ENCODE measurements at regions not wholly inside any gene's neighbourhood (a gene's known extent, or its start where the extent isn't known, plus 50 kb on each side); places are given as distances from the start of the nearest gene placed in this dataset.
A peak's percentile ranks its signal among the peaks of the same experiment; 100 is the strongest.
"Not testable (repeated sequence)": the region's sequence is repeated elsewhere in the genome, so short reads cannot be mapped to it uniquely, and the experiment has no call there.

GRCh38 chr1:224029286-224030025, 84.5 kb upstream of the FBXO28 start:
- DNase-seq (ENCODE audit: low read depth in 2 of 2, low spot score in 1 of 2), result not testable (repeated sequence)

- not testable (repeated sequence) for DNase-seq (ENCODE audit: low read depth in 2 of 2, low spot score in 1 of 2)
Measured at GRCh38 chr1:224028802-224029201, 85.1 kb upstream of the FBXO28 start.

GRCh38 chr1:224023122-224023521, 90.8 kb upstream of the FBXO28 start:
- not testable (repeated sequence) for DNase-seq (ENCODE audit: low read depth in 2 of 2, low spot score in 1 of 2)

- DNase-seq (ENCODE audit: low read depth in 2 of 2, low spot score in 1 of 2), result not testable (repeated sequence)
Measured at GRCh38 chr1:224022249-224022970, 91.5 kb upstream of the FBXO28 start.

- not testable (repeated sequence) for DNase-seq (ENCODE audit: low read depth in 2 of 2, low spot score in 1 of 2)
Measured at GRCh38 chr1:224019866-224020265, 94.0 kb upstream of the FBXO28 start.

- not testable (repeated sequence) for DNase-seq (ENCODE audit: low read depth in 2 of 2, low spot score in 1 of 2)
Measured at GRCh38 chr1:224015782-224016181, 98.1 kb upstream of the FBXO28 start.

GRCh38 chr1:224014330-224014649, 99.6 kb upstream of the FBXO28 start:
- no peak for DNase-seq (ENCODE audit: low read depth in 2 of 2, low spot score in 1 of 2)

GRCh38 chr1:224013626-224014329, 100.1 kb upstream of the FBXO28 start:
- DNase-seq (ENCODE audit: low read depth in 2 of 2, low spot score in 1 of 2), result not testable (repeated sequence)

- not testable (repeated sequence) for DNase-seq (ENCODE audit: low read depth in 2 of 2, low spot score in 1 of 2)
Measured at GRCh38 chr1:224012807-224013434, 101.0 kb upstream of the FBXO28 start.

- not testable (repeated sequence) for DNase-seq (ENCODE audit: low read depth in 2 of 2, low spot score in 1 of 2)
Measured at GRCh38 chr1:224012162-224012561, 101.7 kb upstream of the FBXO28 start.

- DNase-seq (ENCODE audit: low read depth in 2 of 2, low spot score in 1 of 2), result not testable (repeated sequence)
Measured at GRCh38 chr1:224011751-224012150, 102.2 kb upstream of the FBXO28 start.

- not testable (repeated sequence) for DNase-seq (ENCODE audit: low read depth in 2 of 2, low spot score in 1 of 2)
Measured at GRCh38 chr1:224011153-224011552, 102.8 kb upstream of the FBXO28 start.

- not testable (repeated sequence) for DNase-seq (ENCODE audit: low read depth in 2 of 2, low spot score in 1 of 2)
Measured at GRCh38 chr1:224005973-224006372, 107.9 kb upstream of the FBXO28 start.

GRCh38 chr1:224004552-224005315, 109.2 kb upstream of the FBXO28 start:
- DNase-seq (ENCODE audit: low read depth in 2 of 2, low spot score in 1 of 2), result peak in 1 of 2 donors; percentile 23

- DNase-seq (ENCODE audit: low read depth in 2 of 2, low spot score in 1 of 2), result not testable (repeated sequence)
Measured at GRCh38 chr1:224003896-224004295, 110.0 kb upstream of the FBXO28 start.

GRCh38 chr1:224001757-224002156, 112.2 kb upstream of the FBXO28 start:
- not testable (repeated sequence) for DNase-seq (ENCODE audit: low read depth in 2 of 2, low spot score in 1 of 2)

- DNase-seq (ENCODE audit: low read depth in 2 of 2, low spot score in 1 of 2), result not testable (repeated sequence)
Measured at GRCh38 chr1:223999761-224000160, 114.2 kb upstream of the FBXO28 start.

- not testable (repeated sequence) for DNase-seq (ENCODE audit: low read depth in 2 of 2, low spot score in 1 of 2)
Measured at GRCh38 chr1:223998676-223999455, 115.0 kb upstream of the FBXO28 start.

GRCh38 chr1:223996376-223996775, 117.5 kb upstream of the FBXO28 start:
- DNase-seq (ENCODE audit: low read depth in 2 of 2, low spot score in 1 of 2), result not testable (repeated sequence)

All from stimulated activated CD8-positive, alpha-beta memory T cell treated with anti-CD3 and anti-CD28 coated beads, Interleukin-4, amount 100 ng/mL, for 4 hours (primary cell).